Dedifferentiated amniotic fluid mesenchymal stem cell (primary cell): ENCODE measurements at regions not wholly inside any gene's neighbourhood (a gene's known extent, or its start where the extent isn't known, plus 50 kb on each side); places are given as distances from the start of the nearest gene placed in this dataset.

Source experiments
- DNase-seq: peaks from one replicate; pipeline ENCODE4 v3.0.0-alpha.2; 2016; ENCODE audit errors: extremely low spot score

- DNase-seq: no peak
Measured at GRCh38 chr19:30743702-30744101, 371.5 kb downstream of the ZNF536 start.

- no peak for DNase-seq
Measured at GRCh38 chr19:30743011-30743410, 370.8 kb downstream of the ZNF536 start.

GRCh38 chr19:30742406-30742938 lies 370.3 kb downstream of the ZNF536 start:
- DNase-seq: no peak

- no peak for DNase-seq
Measured at GRCh38 chr19:30741566-30741965, 369.4 kb downstream of the ZNF536 start.

GRCh38 chr19:30739394-30739793 lies 367.2 kb downstream of the ZNF536 start:
- no peak for DNase-seq

- DNase-seq: no peak
Measured at GRCh38 chr19:30738047-30738446, 365.9 kb downstream of the ZNF536 start.

GRCh38 chr19:30734669-30735068 lies 362.5 kb downstream of the ZNF536 start:
- DNase-seq: no peak

- no peak for DNase-seq
Measured at GRCh38 chr19:30733826-30734550, 361.8 kb downstream of the ZNF536 start.

- no peak for DNase-seq
Measured at GRCh38 chr19:30731591-30731990, 359.4 kb downstream of the ZNF536 start.

GRCh38 chr19:30729451-30729850 lies 357.3 kb downstream of the ZNF536 start:
- no peak for DNase-seq

GRCh38 chr19:30722761-30723160 lies 350.6 kb downstream of the ZNF536 start:
- no peak for DNase-seq

GRCh38 chr19:30722186-30722585 lies 350.0 kb downstream of the ZNF536 start:
- no peak for DNase-seq

GRCh38 chr19:30719999-30720345 lies 347.8 kb downstream of the ZNF536 start:
- no peak for DNase-seq

GRCh38 chr19:30719189-30719998 lies 347.2 kb downstream of the ZNF536 start:
- DNase-seq: no peak

GRCh38 chr19:30718707-30719106 lies 346.5 kb downstream of the ZNF536 start:
- no peak for DNase-seq

GRCh38 chr19:30718014-30718413 lies 345.8 kb downstream of the ZNF536 start:
- no peak for DNase-seq

- no peak for DNase-seq
Measured at GRCh38 chr19:30717381-30717780, 345.2 kb downstream of the ZNF536 start.

GRCh38 chr19:30712431-30713337 lies 340.5 kb downstream of the ZNF536 start:
- DNase-seq: no peak

- no peak for DNase-seq
Measured at GRCh38 chr19:30711826-30712225, 339.6 kb downstream of the ZNF536 start.

GRCh38 chr19:30711296-30711695 lies 339.1 kb downstream of the ZNF536 start:
- DNase-seq: no peak

GRCh38 chr19:30710721-30711120 lies 338.5 kb downstream of the ZNF536 start:
- no peak for DNase-seq
